GM21367 (cell line): ENCODE measurements at regions not wholly inside any gene's neighbourhood (a gene's known extent, or its start where the extent isn't known, plus 50 kb on each side); places are given as distances from the start of the nearest gene placed in this dataset.
A peak's percentile ranks its signal among the peaks of the same experiment; 100 is the strongest.
"Not testable (repeated sequence)": the region's sequence is repeated elsewhere in the genome, so short reads cannot be mapped to it uniquely, and the experiment has no call there.

Source experiments
- ATAC-seq: cut with Tn5 transposase; IDR thresholded peaks from one replicate; pipeline ENCODE4 v1.9.1; 2021; ENCODE audit not compliant: unreplicated experiment

DNA sequence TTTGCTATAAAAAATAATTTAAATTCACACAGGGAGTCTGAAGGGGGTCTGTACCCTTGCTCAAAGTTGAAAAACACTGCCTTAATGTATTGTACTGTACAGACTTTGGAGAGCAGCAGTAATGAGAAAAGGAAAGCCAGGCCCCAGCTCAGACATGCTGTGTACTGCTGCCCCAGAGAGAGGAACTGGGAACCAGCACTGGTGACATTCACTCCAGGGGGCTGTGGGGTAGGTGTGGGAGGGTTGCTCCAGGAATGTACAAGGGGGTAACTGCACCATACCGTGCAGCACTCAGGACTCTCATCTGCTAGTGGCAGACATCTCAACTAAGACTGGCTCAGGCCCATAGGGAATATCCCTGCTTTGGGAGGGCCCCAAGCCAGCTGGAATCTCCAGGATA lies 146.0 kb upstream of the RMP24 start:
- ATAC-seq: no peak

DNA sequence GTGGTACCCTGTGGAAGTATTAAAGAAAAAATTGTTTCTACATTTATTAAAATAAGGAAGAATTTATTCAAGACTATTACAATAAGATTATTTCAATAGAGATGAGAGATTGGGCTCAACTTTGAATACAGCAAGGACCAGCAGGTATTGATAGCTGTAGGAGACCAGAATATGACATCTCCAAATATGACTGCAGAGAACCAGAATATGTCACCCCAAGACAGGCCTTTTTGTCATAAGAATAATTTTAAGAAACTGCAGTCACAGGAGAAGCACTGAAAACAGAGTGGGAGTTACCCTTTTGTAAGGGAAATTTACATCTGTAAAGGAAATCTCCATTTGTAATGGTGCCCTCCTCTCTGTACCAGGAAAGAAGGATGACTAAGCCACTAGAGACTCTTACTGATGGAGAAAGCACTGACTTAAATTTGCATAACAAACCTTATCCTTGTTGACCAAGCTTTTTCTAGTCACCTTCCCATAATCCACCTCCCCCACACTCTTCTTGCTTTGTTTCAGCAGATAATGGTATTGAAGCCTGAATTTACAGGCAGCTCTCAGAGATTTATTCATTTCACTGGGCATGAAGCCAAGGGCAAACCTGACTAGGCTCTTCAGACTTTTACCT lies 145.1 kb upstream of the RMP24 start:
- ATAC-seq: no peak

GRCh38 chr18:35827903-35828275 lies 144.6 kb upstream of the RMP24 start:
- ATAC-seq: no peak

- no peak for ATAC-seq
Measured at GRCh38 chr18:35828591-35828990, 143.9 kb upstream of the RMP24 start.

DNA sequence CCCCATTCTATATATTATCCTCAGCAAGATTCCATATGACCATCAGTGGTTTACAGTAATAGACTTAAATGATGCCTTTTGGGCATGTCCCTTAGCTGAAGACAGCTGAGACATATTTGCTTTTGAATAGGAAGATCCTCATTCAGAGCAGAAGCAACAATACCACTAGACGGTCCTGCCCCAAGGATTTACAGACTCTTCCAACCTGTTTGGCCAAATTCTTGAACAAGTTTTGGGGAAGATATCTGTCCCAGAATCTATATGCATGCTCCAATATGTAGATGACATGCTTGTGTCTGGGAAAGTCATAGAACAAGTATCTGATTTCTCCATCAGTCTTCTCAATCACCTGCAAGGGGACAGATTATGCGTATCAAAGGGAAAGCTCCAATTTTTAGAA lies 137.1 kb upstream of the RMP24 start:
- peak; percentile 4 for ATAC-seq

DNA sequence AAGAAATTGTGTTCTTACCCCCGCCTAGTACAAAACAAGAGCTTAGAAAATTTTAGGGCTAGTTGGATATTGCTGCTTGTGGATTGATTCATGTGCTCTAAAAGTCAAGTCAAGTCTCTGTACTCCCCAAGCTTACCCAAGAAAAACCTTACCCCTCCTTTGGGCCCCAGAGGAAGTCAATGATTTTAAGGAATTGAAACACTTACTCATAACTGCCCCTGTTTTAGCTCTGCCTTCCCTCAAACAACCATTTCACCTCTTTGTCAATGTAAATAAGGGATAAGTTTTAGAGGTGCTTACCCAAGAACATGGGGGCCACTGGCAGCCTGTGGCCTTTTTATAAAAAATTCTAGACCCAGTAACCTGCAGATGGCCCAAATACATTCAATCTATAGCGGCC lies 136.6 kb upstream of the RMP24 start:
- ATAC-seq: peak; percentile 98

DNA sequence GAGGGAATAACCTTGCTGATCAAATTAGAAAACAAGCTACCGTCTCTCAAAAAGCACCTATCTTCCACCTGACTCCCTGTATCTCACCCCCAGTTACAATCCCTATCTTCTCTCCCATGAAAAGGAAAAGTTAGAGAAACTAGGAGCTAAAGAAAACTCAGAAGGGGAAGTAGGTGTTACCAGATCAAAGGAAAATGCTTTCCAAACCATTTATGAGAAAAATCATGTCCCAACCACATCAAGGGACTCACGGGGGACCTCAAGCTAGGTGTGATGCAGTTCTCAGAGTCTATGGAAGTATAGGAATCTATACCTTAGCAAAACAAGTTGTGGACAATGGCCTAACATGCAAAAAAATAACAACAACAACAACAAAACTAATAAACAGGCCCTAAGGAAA lies 135.5 kb upstream of the RMP24 start:
- ATAC-seq: no peak

DNA sequence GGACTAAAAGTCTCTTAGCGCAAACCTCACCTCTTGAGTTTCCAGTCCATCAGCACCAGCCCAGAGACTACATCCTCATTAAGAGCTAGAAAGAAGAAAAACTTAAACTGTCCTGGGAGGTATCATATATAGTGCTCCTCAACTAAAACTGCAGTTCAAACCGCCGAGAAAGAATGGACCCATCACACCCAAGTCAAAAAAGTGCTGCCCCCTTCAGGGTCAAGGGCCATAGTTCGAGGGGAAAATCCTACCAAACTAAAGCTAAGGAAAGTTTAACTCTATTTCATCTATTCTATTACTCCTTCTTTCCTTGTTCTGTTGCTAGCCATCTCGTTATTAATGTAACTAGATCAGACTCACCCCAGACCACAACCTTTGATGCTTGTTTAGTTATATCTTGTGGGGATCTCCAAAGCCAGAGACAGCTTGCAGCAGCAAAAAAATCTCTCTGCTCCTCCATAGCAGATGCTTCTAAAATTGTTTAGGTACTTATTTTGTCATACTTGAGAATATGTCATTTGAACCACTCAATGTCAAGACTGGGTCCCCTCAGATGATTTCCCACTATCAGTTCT lies 134.5 kb upstream of the RMP24 start:
- ATAC-seq: no peak

DNA sequence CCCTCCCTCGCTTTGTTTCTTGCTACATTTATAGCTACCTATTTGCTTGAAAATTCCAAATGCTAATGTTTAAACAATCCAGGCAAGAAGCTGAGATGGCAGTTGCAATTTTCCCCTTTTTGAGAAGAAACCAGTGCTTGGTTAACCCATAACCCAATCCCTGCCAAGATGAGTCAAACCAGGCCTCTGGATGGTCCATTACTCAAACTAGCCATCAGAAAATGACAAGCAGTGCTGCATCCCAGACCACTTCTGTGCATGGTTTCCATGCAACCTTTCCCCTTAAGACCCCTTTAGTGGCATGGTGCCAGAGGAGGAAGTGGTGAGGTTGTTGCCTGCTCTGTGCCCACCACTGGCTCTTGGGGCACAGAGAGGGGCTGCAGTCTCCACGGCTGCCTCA lies 131.2 kb upstream of the RMP24 start:
- no peak for ATAC-seq

- ATAC-seq: no peak
Measured at GRCh38 chr18:35842536-35842935, 129.9 kb upstream of the RMP24 start.

- ATAC-seq: not testable (repeated sequence)
Measured at GRCh38 chr18:35848321-35848720, 124.2 kb upstream of the RMP24 start.

GRCh38 chr18:35849241-35849640 lies 123.2 kb upstream of the RMP24 start:
- ATAC-seq: not testable (repeated sequence)

DNA sequence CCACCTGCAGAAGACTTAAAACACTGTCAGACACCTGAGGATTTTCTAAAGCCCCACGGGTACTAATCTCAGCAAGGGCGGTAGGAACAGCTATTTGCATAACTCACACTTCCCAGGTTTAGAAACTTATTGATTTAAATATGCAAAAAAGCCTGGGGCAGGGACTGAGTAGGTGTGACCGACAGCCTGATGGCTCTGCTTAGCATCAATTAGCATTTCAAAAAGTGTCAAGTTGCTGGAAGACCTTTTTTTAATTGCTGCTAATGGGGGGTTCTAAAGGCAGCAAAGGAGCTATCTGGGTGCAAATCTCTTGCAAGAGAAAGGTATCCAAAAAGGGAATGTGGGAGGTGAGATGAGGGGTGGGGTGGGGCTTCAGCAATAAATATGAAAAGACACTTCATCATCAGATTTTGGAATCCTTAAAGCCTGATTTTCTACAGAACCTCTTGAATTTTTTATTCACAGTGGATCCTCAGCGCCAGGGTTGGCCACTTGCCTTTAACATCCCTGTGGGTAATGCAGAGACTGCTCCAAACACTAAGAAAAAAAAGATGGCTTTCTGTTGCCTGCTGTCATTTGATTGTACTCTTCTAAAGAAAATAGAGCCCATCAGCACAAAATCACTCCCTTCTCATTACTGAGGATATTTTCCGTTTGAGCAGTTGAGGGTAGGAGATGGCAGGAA lies 121.1 kb upstream of the RMP24 start:
- ATAC-seq: no peak

DNA sequence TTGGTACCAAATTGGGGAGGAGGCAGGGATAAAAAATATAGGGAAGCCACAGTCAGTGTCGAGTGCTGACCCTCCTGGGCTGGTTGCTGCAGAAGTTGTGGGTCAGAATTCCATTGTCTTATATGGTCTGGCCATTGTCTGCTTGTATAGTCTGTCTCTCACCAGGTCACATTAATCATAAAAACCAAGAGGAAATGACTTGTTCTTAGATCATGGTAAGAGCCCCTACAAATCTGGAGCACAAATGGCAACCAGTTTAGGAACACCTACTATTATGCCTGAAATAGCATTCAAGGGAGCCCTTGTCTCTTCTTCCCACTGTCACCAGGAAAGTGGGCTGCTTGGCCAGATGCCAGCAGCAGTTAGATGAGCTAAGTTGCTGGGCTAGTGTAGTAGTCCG lies 119.7 kb upstream of the RMP24 start:
- no peak for ATAC-seq

DNA sequence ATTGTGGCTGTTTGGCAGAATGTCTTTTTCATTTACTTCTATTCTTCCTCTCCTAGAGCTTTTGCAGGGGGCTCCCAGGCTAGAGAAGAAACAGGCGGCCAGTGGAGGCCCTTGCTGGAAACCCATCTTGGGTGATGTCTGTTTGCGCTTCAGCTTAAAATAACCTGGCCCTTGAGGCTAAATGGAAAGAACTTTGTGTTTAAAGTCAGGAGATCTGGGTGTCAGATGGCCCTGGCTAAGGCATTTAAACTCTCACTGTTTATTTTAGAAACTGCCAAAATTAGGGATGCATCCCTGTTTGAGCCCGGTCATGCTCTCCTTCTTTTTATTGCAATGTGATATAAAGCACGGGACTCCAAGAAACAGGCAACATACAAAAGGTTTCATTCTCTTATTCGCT lies 118.4 kb upstream of the RMP24 start:
- ATAC-seq: no peak

DNA sequence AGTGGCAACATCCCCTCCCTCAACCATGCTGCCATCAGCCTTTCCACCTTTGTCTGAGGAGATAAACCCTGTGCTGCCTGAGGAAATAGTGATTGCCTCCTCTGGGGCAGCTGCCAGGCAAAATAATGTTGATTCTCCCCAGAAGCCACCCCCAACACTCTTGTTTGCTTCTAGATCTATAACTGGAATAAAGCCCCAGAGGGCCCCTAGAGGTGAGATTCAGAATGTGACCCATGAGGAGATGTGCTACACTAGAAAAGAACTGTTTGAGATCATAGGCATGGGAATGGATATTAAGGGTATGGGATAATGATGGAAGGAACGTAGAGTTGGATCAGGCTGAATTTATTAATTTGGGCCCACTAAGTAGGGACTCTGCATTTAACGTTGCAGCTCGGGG lies 116.3 kb upstream of the RMP24 start:
- ATAC-seq: no peak

DNA sequence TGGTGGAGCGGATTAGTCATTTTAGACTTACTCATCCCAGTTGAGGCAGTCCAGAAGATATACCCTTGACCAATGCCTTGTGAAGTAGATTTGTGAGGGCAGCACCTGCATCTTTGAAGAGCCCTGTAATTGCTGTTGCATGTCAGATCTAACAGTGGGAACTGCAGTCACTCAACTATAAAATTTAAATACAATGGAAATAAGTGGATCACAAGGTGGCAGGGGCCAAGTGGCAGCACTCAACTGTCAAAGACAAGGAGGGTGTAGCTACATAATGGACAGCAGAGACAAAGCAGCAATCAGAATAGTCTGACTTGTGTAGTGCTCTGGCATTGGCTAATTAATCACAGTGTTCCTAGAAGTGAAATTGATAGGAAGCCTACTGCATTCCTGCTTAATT lies 115.8 kb upstream of the RMP24 start:
- not testable (repeated sequence) for ATAC-seq

GRCh38 chr18:35857581-35857980 lies 114.9 kb upstream of the RMP24 start:
- ATAC-seq: not testable (repeated sequence)

DNA sequence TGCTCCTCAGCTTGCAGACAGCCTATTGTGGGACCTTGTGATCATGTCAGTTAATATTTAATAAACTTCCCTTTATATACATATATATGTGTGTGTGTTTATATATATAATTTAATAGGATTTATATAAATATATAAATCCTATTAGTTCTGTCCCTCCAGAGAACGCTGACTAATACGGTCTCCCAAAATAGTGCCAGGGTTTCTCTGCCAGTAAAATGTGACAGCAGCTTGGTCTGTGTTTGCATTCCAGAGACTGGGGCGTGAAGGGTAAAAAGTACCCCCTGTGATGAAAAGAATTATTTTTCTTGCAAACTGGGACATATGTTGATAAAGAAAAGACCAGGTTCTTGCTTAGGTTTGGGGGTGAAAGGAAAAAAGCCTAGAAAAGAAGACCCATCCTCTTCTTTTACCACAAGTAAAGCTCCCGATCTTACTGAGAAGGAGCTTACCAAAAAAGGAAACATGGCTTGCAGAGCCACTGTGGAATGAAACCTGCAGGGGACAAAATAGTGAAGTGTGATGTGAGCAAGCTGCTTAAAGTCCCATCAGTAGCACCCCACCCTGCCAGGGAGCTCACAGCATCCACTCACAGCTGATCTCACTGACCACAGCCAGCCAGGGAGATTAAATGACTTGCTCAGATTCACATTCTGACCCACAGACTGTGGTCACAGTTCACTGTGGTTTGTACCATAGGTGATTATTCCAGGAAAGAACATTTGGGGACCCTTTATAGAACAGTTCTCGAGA lies 110.9 kb upstream of the RMP24 start:
- ATAC-seq: no peak

DNA sequence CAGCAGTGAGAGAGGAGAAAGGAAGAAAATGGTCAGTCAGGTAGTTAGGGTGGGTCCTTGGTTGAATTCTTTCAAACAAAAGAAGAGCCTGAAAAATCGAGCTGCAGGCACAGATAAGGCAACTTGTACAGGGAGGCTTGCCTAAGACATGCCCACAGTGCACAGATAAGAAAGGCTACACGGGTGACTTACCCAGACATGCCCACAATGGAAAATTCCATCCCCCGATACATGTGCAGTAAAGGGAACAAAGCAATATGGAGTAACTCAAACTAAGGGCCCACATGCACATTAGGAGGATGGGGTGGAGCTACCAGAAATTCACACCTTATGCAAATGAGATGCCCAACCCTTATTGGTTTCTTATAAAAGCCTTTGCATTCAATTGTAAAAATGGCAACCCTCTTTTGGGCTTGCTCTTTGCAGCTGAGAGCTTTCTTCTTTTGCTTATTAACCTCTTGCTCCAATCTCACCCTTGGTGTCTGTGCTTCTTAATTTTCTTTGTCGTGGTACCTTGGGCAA lies 110.3 kb upstream of the RMP24 start:
- ATAC-seq: no peak

DNA sequence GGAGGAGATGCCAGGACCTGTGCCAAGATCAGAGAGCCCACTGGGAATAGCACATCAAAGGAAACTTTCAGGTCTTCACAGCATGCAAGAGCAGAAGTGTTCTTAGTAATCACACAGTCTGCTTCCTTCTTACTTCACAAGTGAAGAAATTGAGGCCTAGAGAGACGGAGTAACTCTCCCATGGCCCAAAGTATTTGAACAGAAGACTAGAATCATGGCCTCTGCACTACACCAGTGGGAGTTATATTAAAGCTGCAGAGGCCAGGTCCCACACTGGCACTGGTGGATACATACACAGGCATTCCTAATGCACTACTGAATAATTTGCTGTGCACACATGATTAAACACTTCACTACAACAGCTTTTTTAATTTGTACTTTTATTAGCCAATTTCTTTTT lies 107.6 kb upstream of the RMP24 start:
- ATAC-seq: no peak

DNA sequence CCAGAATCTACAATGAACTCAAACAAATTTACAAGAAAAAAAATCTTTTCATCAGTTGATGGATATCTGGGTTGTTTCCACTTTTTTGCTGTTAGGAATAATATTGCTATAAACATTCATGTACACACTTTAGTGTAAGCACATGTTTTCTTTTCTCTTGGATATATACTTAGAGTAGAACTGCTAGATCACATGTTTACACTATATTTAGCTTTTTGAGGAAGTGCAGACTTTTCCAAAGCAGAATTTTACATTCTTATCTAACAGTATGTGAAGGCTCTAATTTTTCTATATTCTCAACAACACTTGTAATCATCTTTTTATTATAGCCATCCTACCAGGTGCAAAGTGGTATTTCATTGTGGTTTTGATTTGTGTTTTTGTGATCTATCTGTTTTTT lies 103.6 kb upstream of the RMP24 start:
- no peak for ATAC-seq
